PC-9 (cell line): ENCODE measurements at regions not wholly inside any gene's neighbourhood (a gene's known extent, or its start where the extent isn't known, plus 50 kb on each side); places are given as distances from the start of the nearest gene placed in this dataset.
A peak's percentile ranks its signal among the peaks of the same experiment; 100 is the strongest.

Source experiments
- BruUV-seq: library from RNA; stranded (reverse); fragments of 400-500 nt; replicated peaks from 2 replicates; lab custom pipeline; 2021; lab: Mats Ljungman, UMichigan
- CTCF ChIA-PET: fragments of 300-600 bp; sonication (Branson Sonifier 250); formaldehyde crosslinking; loops from one replicate; lab custom pipeline; 2022; ENCODE audit warnings: antibody characterized with exemption; lab: Charles Lee
- POLR2A ChIA-PET: fragments of 300-600 bp; sonication (Branson Sonifier 250); formaldehyde crosslinking; loops from one replicate; lab custom pipeline; 2022; ENCODE audit warnings: antibody characterized with exemption; ENCODE audit not compliant: unreplicated experiment; lab: Charles Lee
- DNase-seq, 2 experiments: peaks; one replicate each; pipeline versions ENCODE4 v3.0.0 to v3.0.0-alpha.2; 2015 to 2022; ENCODE audit warnings: mixed read lengths in 1 of 2
- H2AFZ ChIP-seq: fragments of 200-600 bp; sonication (generic); 2 replicates; pipeline ENCODE4 v1.8.1; 2017; ENCODE audit warnings: antibody characterized with exemption
- H3F3A ChIP-seq: fragments of 200-600 bp; sonication (generic); 2 replicates; pipeline ENCODE4 v1.8.1; 2017; ENCODE audit warnings: antibody characterized with exemption, mild to moderate bottlenecking, low read depth; ENCODE audit not compliant: insufficient read depth
- H3K27ac ChIP-seq: fragments of 200-600 bp; sonication (generic); 2 replicates; pipeline ENCODE4 v1.6.1; 2016; ENCODE audit warnings: mixed run types
- H3K27me3 ChIP-seq: fragments of 200-600 bp; sonication (generic); 2 replicates; pipeline ENCODE4 v1.6.1; 2016; ENCODE audit warnings: low read depth, mixed run types; ENCODE audit not compliant: insufficient read depth
- H3K36me3 ChIP-seq: fragments of 200-600 bp; sonication (generic); 2 replicates; pipeline ENCODE4 v1.6.1; 2016; ENCODE audit warnings: low read depth, mixed run types
- H3K4me1 ChIP-seq: fragments of 200-600 bp; sonication (generic); replicated peaks from 2 replicates; pipeline ENCODE4 v1.6.1; 2016; ENCODE audit warnings: mixed run types; ENCODE audit not compliant: insufficient read depth
- H3K4me2 ChIP-seq: fragments of 200-600 bp; sonication (generic); 2 replicates; pipeline ENCODE4 v1.6.1; 2017; ENCODE audit warnings: mixed run types
- H3K4me3 ChIP-seq: fragments of 200-600 bp; sonication (generic); 2 replicates; pipeline ENCODE4 v1.6.1; 2016; ENCODE audit warnings: mixed run types
- H3K79me2 ChIP-seq: fragments of 200-600 bp; sonication (generic); 2 replicates; pipeline ENCODE4 v1.6.1; 2017; ENCODE audit warnings: low read depth, mixed run types
- H3K9me2 ChIP-seq: fragments of 200-600 bp; sonication (generic); 2 replicates; pipeline ENCODE4 v1.8.1; 2017; ENCODE audit warnings: mild to moderate bottlenecking; ENCODE audit not compliant: insufficient read depth
- H3K9me3 ChIP-seq: fragments of 200-600 bp; sonication (generic); 2 replicates; pipeline ENCODE4 v1.8.1; 2016; ENCODE audit warnings: low read depth; ENCODE audit not compliant: insufficient read depth
- H4K20me1 ChIP-seq: fragments of 200-600 bp; sonication (generic); 2 replicates; pipeline ENCODE4 v1.8.1; 2017; ENCODE audit not compliant: insufficient read depth
- CTCF ChIP-seq: fragments of 200-600 bp; sonication (generic); conservative IDR thresholded peaks from 2 replicates; pipeline ENCODE4 v1.6.1; 2017; ENCODE audit warnings: mixed run types, antibody characterized with exemption, mild to moderate bottlenecking, moderate library complexity
- EZH2 ChIP-seq: fragments of 200-600 bp; sonication (generic); IDR thresholded peaks from 2 replicates; pipeline ENCODE4 v1.8.0; 2017; ENCODE audit warnings: antibody characterized with exemption, low read depth
- intact Hi-C: fragments of 100-400 bp; cut with micrococcal nuclease; formaldehyde crosslinking; loops from one replicate; pipeline ENCODE4 v1.10.0; 2022; ENCODE audit not compliant: unreplicated experiment

GRCh38 chr2:18907508-18907907 lies 318.1 kb upstream of the NT5C1B start:
- peaks cover 9% of the 10 kb centered on the region for H3K9me3 ChIP-seq
- POLR2A ChIA-PET: no interaction called here
- H2AFZ ChIP-seq: no peak overlapping the region
- peaks cover 23% of the 10 kb centered on the region for H3K4me1 ChIP-seq
- BruUV-seq: no TSS peak
- H3K36me3 ChIP-seq: no peaks in the 10 kb centered on the region
- DNase-seq: no peak
- H3K9me2 ChIP-seq: no peaks in the 10 kb centered on the region
- CTCF ChIA-PET: no interaction called here
- no peak overlapping the region for H3K4me3 ChIP-seq
- H3K4me2 ChIP-seq: no peak overlapping the region
- intact Hi-C loops: no loop called here
- no peaks in the 10 kb centered on the region; the same call in 1 of the 2 replicates for H3F3A ChIP-seq
- no peak for TF ChIP-seq EZH2
- no peak for TF ChIP-seq CTCF
- H3K27me3 ChIP-seq: no peaks in the 10 kb centered on the region
- H4K20me1 ChIP-seq: no peaks in the 10 kb centered on the region
- no peaks in the 10 kb centered on the region for H3K79me2 ChIP-seq
- no peak overlapping the region for H3K27ac ChIP-seq

GRCh38 chr2:18903750-18904149 lies 314.4 kb upstream of the NT5C1B start:
- Histone ChIP-seq H3K36me3 (no peaks in the 10 kb centered on the region), H3F3A (no peaks in the 10 kb centered on the region), H2AFZ (no peak overlapping the region), H3K4me1 (peaks cover 35% of the 10 kb centered on the region), H3K27ac (no peak overlapping the region), H4K20me1 (no peaks in the 10 kb centered on the region), H3K9me3 (peaks cover 9% of the 10 kb centered on the region), H3K9me2 (no peaks in the 10 kb centered on the region), H3K4me3 (no peak overlapping the region), H3K4me2 (no peak overlapping the region), H3K27me3 (no peaks in the 10 kb centered on the region), H3K79me2 (no peaks in the 10 kb centered on the region)
- intact Hi-C loops: no loop called here
- ChIA-PET CTCF (no interaction called here), POLR2A (no interaction called here)
- DNase-seq: peak; percentile 51 to 62
- TF ChIP-seq CTCF (no peak), EZH2 (no peak)
- BruUV-seq: no TSS peak

GRCh38 chr2:18901242-18901641 lies 311.9 kb upstream of the NT5C1B start:
- TF ChIP-seq EZH2: no peak
- no peak for TF ChIP-seq CTCF
- CTCF ChIA-PET: no interaction called here
- POLR2A ChIA-PET: no interaction called here

More at GRCh38 chr2:18901242-18901641, 311.9 kb upstream of the NT5C1B start:
- peaks cover 9% of the 10 kb centered on the region for H3K9me3 ChIP-seq
- peaks cover 35% of the 10 kb centered on the region for H3K4me1 ChIP-seq
- intact Hi-C loops: no loop called here
- no TSS peak for BruUV-seq
- no peaks in the 10 kb centered on the region for H3F3A ChIP-seq
- no peak for DNase-seq
- no peaks in the 10 kb centered on the region for H3K9me2 ChIP-seq
- no peak overlapping the region for H3K4me3 ChIP-seq
- 0 out of 2 replicates have a peak overlapping the region, but pooled peaks have one; percentile 11 for H3K4me2 ChIP-seq
- no peaks in the 10 kb centered on the region for H3K27me3 ChIP-seq
- no peak overlapping the region for H2AFZ ChIP-seq
- 0 out of 2 replicates have a peak overlapping the region, but pooled peaks have one; percentile 20 for H3K27ac ChIP-seq
- H3K79me2 ChIP-seq: no peaks in the 10 kb centered on the region
- H3K36me3 ChIP-seq: no peaks in the 10 kb centered on the region
- H4K20me1 ChIP-seq: no peaks in the 10 kb centered on the region
